COLO829 (cell line): ENCODE measurements at regions not wholly inside any gene's neighbourhood (a gene's known extent, or its start where the extent isn't known, plus 50 kb on each side); places are given as distances from the start of the nearest gene placed in this dataset.
"Not testable (repeated sequence)": the region's sequence is repeated elsewhere in the genome, so short reads cannot be mapped to it uniquely, and the experiment has no call there.

Experiments used
- DNase-seq: peaks from one replicate; pipeline ENCODE4 v3.0.0; 2012; ENCODE audit warnings: low spot score

GRCh38 chr3:15989419-15989818 is 185.1 kb upstream of the GALNT15 start:
- no peak for DNase-seq

- not testable (repeated sequence) for DNase-seq
These were observed 180.8 kb upstream of the GALNT15 start for GRCh38 chr3:15993660-15994059.

GRCh38 chr3:15996496-15996895 is 178.0 kb upstream of the GALNT15 start:
- not testable (repeated sequence) for DNase-seq

- no peak for DNase-seq
These were observed 177.1 kb upstream of the GALNT15 start for GRCh38 chr3:15997274-15997943.

GRCh38 chr3:15998911-15999310 is 175.6 kb upstream of the GALNT15 start:
- DNase-seq: no peak

- DNase-seq: no peak
These were observed 169.7 kb upstream of the GALNT15 start for GRCh38 chr3:16004812-16005211.

- no peak for DNase-seq
These were observed 163.1 kb upstream of the GALNT15 start for GRCh38 chr3:16011376-16011775.

- no peak for DNase-seq
These were observed 162.4 kb upstream of the GALNT15 start for GRCh38 chr3:16012086-16012485.

- DNase-seq: no peak
These were observed 160.9 kb upstream of the GALNT15 start for GRCh38 chr3:16013568-16013967.

- DNase-seq: not testable (repeated sequence)
These were observed 152.7 kb upstream of the GALNT15 start for GRCh38 chr3:16021801-16022200.

- not testable (repeated sequence) for DNase-seq
These were observed 150.6 kb upstream of the GALNT15 start for GRCh38 chr3:16023881-16024280.

- no peak for DNase-seq
These were observed 149.9 kb upstream of the GALNT15 start for GRCh38 chr3:16024548-16024947.

- DNase-seq: no peak
These were observed 147.7 kb upstream of the GALNT15 start for GRCh38 chr3:16026753-16027152.

GRCh38 chr3:16028604-16029003 is 145.9 kb upstream of the GALNT15 start:
- DNase-seq: peak; percentile 2

GRCh38 chr3:16030342-16030741 is 144.1 kb upstream of the GALNT15 start:
- DNase-seq: no peak

GRCh38 chr3:16031434-16031833 is 143.0 kb upstream of the GALNT15 start:
- DNase-seq: no peak

- no peak for DNase-seq
These were observed 140.4 kb upstream of the GALNT15 start for GRCh38 chr3:16033889-16034687.

GRCh38 chr3:16040991-16041390 is 133.5 kb upstream of the GALNT15 start:
- DNase-seq: no peak

GRCh38 chr3:16048435-16049318 is 125.8 kb upstream of the GALNT15 start:
- DNase-seq: peak; percentile 50

GRCh38 chr3:16050641-16051467 is 123.6 kb upstream of the GALNT15 start:
- DNase-seq: no peak

GRCh38 chr3:16051691-16052090 is 122.8 kb upstream of the GALNT15 start:
- DNase-seq: no peak

- no peak for DNase-seq
These were observed 121.5 kb upstream of the GALNT15 start for GRCh38 chr3:16052964-16053363.
